H1 (cell line): ENCODE measurements at regions not wholly inside any gene's neighbourhood (a gene's known extent, or its start where the extent isn't known, plus 50 kb on each side); places are given as distances from the start of the nearest gene placed in this dataset.

ENCODE experiments used
- BCL11A ChIP-seq, 2 experiments: IDR thresholded peaks; one replicate each; pipeline ENCODE4 v1.6.1; 2011; ENCODE audit warnings: low read depth in 2 of 2, low read length in 2 of 2, mild to moderate bottlenecking in 2 of 2
- CHD2 ChIP-seq: IDR thresholded peaks from 2 replicates; pipeline ENCODE4 v1.6.1; 2012; ENCODE audit warnings: low read length, improper control_type of control experiment
- NRF1 ChIP-seq: IDR thresholded peaks from 2 replicates; pipeline ENCODE4 v1.6.1; 2011; ENCODE audit warnings: mild to moderate bottlenecking, low read depth, low read length, improper control_type of control experiment
- POLR2AphosphoS5 ChIP-seq: IDR thresholded peaks from 2 replicates; pipeline ENCODE4 v1.6.1; 2011; ENCODE audit warnings: low read depth, low read length
- SIX5 ChIP-seq: IDR thresholded peaks from 2 replicates; pipeline ENCODE4 v1.6.1; 2011; ENCODE audit warnings: mild to moderate bottlenecking, low read depth, low read length
- TAF7 ChIP-seq: optimal IDR thresholded peaks from 2 replicates; pipeline ENCODE3; 2011; ENCODE audit warnings: low read depth, mild to moderate bottlenecking, inconsistent platforms, low read length, moderate library complexity, borderline replicate concordance
- TBP ChIP-seq: IDR thresholded peaks from 2 replicates; pipeline ENCODE4 v1.6.1; 2011; ENCODE audit warnings: low read depth, low read length, improper control_type of control experiment
- TCF12 ChIP-seq: IDR thresholded peaks from 2 replicates; pipeline ENCODE4 v1.6.1; 2011; ENCODE audit warnings: low read depth, mild to moderate bottlenecking, low read length
- TF ChIP-seq, protein P1 (sequence below): fragments of 300-600 bp; sonication (generic); IDR thresholded peaks from 2 replicates; pipeline ENCODE4 v1.7.1; 2012; ENCODE audit warnings: low read length, moderate library complexity, mild to moderate bottlenecking, inconsistent platforms; ENCODE audit not compliant: insufficient replicate concordance

- TF ChIP-seq, protein P1, sequence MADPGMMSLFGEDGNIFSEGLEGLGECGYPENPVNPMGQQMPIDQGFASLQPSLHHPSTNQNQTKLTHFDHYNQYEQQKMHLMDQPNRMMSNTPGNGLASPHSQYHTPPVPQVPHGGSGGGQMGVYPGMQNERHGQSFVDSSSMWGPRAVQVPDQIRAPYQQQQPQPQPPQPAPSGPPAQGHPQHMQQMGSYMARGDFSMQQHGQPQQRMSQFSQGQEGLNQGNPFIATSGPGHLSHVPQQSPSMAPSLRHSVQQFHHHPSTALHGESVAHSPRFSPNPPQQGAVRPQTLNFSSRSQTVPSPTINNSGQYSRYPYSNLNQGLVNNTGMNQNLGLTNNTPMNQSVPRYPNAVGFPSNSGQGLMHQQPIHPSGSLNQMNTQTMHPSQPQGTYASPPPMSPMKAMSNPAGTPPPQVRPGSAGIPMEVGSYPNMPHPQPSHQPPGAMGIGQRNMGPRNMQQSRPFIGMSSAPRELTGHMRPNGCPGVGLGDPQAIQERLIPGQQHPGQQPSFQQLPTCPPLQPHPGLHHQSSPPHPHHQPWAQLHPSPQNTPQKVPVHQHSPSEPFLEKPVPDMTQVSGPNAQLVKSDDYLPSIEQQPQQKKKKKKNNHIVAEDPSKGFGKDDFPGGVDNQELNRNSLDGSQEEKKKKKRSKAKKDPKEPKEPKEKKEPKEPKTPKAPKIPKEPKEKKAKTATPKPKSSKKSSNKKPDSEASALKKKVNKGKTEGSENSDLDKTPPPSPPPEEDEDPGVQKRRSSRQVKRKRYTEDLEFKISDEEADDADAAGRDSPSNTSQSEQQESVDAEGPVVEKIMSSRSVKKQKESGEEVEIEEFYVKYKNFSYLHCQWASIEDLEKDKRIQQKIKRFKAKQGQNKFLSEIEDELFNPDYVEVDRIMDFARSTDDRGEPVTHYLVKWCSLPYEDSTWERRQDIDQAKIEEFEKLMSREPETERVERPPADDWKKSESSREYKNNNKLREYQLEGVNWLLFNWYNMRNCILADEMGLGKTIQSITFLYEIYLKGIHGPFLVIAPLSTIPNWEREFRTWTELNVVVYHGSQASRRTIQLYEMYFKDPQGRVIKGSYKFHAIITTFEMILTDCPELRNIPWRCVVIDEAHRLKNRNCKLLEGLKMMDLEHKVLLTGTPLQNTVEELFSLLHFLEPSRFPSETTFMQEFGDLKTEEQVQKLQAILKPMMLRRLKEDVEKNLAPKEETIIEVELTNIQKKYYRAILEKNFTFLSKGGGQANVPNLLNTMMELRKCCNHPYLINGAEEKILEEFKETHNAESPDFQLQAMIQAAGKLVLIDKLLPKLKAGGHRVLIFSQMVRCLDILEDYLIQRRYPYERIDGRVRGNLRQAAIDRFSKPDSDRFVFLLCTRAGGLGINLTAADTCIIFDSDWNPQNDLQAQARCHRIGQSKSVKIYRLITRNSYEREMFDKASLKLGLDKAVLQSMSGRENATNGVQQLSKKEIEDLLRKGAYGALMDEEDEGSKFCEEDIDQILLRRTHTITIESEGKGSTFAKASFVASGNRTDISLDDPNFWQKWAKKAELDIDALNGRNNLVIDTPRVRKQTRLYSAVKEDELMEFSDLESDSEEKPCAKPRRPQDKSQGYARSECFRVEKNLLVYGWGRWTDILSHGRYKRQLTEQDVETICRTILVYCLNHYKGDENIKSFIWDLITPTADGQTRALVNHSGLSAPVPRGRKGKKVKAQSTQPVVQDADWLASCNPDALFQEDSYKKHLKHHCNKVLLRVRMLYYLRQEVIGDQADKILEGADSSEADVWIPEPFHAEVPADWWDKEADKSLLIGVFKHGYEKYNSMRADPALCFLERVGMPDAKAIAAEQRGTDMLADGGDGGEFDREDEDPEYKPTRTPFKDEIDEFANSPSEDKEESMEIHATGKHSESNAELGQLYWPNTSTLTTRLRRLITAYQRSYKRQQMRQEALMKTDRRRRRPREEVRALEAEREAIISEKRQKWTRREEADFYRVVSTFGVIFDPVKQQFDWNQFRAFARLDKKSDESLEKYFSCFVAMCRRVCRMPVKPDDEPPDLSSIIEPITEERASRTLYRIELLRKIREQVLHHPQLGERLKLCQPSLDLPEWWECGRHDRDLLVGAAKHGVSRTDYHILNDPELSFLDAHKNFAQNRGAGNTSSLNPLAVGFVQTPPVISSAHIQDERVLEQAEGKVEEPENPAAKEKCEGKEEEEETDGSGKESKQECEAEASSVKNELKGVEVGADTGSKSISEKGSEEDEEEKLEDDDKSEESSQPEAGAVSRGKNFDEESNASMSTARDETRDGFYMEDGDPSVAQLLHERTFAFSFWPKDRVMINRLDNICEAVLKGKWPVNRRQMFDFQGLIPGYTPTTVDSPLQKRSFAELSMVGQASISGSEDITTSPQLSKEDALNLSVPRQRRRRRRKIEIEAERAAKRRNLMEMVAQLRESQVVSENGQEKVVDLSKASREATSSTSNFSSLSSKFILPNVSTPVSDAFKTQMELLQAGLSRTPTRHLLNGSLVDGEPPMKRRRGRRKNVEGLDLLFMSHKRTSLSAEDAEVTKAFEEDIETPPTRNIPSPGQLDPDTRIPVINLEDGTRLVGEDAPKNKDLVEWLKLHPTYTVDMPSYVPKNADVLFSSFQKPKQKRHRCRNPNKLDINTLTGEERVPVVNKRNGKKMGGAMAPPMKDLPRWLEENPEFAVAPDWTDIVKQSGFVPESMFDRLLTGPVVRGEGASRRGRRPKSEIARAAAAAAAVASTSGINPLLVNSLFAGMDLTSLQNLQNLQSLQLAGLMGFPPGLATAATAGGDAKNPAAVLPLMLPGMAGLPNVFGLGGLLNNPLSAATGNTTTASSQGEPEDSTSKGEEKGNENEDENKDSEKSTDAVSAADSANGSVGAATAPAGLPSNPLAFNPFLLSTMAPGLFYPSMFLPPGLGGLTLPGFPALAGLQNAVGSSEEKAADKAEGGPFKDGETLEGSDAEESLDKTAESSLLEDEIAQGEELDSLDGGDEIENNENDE = no peak
- TF ChIP-seq TBP = no peak
- TF ChIP-seq CHD2 = no peak
- no peak for TF ChIP-seq BCL11A (IDR thresholded peaks at IDR 0.05; ENCODE audit: low read depth in 2 of 2, low read length in 2 of 2)
- TF ChIP-seq TAF7 = no peak
- TF ChIP-seq TCF12 = no peak
- no peak for TF ChIP-seq POLR2AphosphoS5
- no peak for TF ChIP-seq SIX5
- no peak for TF ChIP-seq NRF1
- TF ChIP-seq, all 59 proteins: peak for 0
Measured at GRCh38 chr14:27078191-27078590, 480.4 kb upstream of the NOVA1 start (continued).
